CD4-positive, alpha-beta T cell treated with Interleukin-12 subunit alpha and Interleukin-12 subunit beta, for 1 hour (primary cell): ENCODE measurements at regions not wholly inside any gene's neighbourhood (a gene's known extent, or its start where the extent isn't known, plus 50 kb on each side); places are given as distances from the start of the nearest gene placed in this dataset.

Experiments
- DNase-seq: peaks from one replicate; pipeline ENCODE4 v3.0.0-alpha.2; 2020

GRCh38 chr1:39085174-39085573 is 59.0 kb downstream of the NDUFS5 start:
- no peak for DNase-seq

- DNase-seq = no peak
Measured at GRCh38 chr1:39086386-39086785, 60.2 kb downstream of the NDUFS5 start.

- no peak for DNase-seq
Measured at GRCh38 chr1:39086865-39087409, 60.8 kb downstream of the NDUFS5 start.

GRCh38 chr1:39087435-39087834 is 61.3 kb downstream of the NDUFS5 start:
- no peak for DNase-seq

DNA sequence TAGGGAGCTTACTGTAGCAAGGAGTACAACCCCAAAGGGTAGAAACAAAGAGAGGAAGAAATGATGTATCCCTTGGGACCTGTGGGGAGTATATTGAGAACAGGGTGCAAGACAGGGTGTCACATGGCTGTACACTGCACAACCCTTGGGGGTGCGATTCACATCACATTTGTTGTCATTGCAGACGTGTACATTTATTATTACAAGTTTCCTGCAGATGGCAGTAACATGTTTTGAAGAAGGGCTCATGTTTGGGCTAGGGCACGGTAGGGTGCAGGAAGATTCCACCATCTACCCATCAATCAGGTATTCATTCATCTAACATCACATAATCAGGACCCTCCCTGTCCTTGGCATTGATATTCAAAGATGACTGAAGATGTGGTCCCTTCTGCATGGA is 62.5 kb downstream of the NDUFS5 start:
- no peak for DNase-seq

DNA sequence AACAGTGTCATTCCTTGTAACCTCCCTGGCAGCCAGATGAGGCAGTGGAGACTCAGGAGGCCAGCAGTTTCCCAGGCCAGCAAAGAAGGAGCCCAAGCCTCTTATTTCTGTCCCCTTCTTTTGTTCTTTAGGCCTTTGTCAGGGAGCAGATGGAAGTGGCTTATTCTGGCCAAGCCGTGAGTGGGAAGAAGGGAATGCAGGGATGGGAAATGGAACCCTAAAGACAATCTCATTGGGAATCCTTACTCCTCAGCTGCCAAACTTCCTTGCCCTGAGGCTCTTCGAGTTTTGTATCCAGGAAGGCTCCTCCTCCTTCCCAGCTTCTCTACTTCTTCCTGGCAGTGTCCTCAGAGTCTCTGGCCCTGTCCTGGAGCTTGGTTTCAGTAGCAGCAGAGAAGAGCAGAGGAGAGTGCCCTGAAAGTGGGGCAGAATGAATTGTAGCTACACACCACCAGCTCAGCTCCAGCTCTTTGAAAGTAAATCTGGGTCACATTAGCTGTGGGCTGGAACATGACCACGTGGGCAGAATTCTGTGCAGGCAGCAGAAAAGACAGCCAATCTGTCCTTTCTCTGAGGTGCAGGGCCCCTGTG is 63.9 kb downstream of the NDUFS5 start:
- DNase-seq = no peak

DNA sequence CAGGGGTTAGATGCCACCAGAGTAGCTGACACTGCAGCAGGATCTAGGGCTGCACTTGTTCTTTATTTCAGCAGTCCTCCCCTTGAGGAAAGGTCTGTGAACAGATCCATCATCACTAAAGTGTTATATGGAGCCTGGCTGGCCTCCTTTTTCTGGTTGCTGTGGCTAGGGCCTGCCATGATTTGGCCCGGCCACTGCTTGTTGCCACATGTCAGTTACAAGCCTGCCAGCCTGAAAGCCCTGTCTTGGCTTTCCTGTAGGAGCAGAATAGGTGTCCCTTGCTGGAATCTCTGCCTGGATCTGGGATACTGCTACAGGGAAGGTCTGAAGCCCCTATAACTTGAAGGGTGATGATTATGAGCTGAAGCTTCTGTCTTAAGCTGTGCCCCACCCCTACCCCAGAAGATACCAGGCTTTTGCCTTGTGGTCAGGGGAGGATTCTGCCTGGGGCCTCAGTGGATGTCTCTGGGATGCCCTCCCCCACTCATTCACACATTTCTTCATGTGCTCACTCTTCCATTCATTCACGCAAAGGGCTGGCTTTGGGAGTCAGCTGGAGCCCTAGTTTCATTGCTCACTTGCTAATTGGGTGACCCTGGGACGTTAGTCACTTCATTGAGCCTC is 64.7 kb downstream of the NDUFS5 start:
- no peak for DNase-seq

GRCh38 chr1:39091845-39092645 is 65.9 kb downstream of the NDUFS5 start:
- DNase-seq = peak; percentile 64

DNA sequence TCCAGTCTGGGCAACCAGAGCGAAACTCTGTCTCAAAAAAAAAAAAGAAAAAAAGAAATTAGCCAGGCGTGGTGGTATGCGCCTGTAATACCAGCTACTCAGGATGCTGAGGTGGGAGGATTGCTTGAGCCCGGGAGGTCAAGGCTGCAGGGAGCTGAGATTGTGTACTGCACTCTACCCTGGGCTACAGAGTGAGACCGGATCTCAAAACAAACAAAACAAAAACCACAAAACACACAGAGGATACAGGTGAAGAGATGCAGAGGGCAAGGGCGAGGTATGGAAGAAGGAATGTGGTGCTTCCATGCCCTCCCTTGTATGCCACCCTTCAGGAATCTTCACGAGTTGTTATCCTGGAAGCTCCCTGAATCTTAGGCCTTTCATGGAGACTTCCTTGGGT is 68.5 kb downstream of the NDUFS5 start:
- DNase-seq = no peak

DNA sequence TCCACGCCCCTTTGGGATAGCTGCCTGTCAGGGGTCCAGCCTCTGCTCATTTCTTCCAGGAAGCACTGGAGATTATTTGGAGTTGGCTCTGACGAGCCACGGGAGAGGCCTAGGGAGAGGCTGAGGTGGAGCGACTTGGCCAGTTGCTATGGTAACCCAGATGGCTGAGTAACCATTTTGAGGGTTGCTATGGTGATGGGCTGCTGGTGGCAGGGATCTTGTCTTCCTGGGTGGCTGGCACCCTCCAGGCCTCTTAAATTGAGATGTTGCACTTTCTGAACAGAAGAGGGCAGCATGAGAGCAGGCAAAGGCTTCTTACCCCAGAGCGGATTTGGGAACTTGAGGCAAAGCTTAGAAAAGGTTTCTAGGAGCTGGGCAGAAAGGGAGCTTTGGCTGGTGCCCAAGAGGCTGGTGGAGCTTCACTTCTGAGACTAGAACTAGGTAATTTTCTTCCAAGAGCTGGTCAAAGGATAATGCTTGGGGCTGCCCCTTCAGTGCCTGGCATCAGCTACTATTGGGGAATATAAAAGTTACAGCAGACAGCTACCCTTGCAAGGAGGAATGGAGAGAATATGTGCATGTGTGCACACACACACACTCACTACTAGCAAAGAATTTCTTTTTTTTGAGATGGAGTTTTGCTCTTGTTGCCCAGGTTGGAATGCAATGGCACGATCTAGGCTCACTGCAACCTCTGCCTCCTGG is 72.5 kb downstream of the NDUFS5 start:
- peak; percentile 85 for DNase-seq

GRCh38 chr1:39102537-39103327 is 76.6 kb downstream of the NDUFS5 start:
- peak; percentile 60 for DNase-seq

DNA sequence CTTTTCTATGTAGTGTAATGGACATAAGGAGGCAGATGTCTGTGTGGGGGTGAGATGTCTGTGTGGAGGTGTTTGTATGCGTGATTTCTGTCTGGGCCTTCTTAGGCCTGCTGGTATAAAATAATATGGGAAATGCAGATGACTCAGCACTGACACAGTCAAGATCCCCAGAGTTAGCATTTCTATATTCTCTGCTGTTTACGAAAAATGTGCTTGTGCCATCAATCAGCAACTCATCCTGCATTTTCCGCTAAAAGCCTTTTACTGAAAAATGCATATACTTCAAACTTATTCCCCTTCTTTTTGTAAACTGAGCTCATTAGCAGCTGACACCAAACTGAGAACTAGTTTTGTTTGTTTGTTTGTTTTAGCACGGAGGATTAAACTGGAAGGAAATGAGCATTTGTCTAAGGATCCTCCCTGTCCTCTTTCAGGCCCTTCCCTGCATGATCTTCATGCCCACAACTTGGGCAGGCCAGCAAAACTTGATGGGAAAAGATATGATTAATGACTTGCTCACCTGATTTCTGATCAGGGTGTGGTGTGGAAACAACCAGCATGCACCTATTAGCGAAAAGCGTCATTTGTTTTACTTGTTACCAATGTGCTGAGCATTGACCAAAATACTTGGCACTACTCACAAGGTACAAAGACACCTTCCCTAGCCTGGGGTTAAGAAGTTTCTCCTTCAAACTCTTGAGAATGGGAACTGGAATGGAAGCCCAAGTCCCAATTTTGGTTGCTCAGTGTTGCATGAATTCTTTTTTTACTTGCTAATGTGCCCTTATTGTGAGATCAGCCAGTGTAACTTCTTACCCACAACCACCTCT is 77.4 kb downstream of the NDUFS5 start:
- no peak for DNase-seq

DNA sequence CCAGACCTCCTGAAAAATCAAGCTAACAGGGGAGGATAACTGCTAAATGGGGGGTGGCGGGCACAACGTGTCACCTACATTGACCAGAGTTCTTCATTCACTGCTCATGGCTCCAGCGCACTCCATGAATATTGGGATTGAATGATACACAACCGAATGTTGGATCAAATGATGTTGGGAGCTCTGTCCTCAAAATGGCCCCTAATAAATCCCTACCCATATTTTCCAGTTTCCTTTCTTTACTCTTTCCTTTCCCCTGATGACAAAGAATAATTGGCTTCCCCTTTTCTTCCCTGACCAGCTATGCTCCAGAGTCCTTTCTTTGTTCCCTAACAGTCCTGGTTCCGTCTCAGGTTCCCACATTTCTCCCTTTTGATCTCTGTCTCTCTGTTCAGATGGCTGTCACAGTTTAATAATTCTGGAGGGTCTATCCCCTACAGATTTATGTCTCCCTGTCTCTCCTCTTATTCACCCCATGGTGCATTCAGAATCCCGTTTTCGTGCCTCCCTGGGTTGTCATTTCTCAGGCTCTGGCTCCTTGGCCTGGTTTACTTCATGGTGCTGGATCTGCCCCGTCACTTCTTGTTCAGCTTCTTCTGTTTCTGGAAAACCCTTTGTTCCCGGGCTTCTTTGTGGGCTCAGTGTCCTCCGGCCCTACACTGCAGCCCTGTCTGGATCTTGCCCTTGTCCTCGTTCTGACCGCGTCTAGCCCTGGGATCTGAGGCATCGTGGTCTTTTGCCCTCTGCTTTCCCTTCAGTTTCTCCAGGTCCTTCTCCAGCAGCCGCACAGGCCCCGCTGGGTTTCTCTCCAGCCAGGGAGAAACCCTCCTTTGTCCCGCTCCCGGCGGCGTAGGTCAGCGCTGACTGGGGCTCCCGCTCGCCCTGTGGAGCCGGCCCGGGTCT is 78.3 kb downstream of the NDUFS5 start:
- no peak for DNase-seq

DNA sequence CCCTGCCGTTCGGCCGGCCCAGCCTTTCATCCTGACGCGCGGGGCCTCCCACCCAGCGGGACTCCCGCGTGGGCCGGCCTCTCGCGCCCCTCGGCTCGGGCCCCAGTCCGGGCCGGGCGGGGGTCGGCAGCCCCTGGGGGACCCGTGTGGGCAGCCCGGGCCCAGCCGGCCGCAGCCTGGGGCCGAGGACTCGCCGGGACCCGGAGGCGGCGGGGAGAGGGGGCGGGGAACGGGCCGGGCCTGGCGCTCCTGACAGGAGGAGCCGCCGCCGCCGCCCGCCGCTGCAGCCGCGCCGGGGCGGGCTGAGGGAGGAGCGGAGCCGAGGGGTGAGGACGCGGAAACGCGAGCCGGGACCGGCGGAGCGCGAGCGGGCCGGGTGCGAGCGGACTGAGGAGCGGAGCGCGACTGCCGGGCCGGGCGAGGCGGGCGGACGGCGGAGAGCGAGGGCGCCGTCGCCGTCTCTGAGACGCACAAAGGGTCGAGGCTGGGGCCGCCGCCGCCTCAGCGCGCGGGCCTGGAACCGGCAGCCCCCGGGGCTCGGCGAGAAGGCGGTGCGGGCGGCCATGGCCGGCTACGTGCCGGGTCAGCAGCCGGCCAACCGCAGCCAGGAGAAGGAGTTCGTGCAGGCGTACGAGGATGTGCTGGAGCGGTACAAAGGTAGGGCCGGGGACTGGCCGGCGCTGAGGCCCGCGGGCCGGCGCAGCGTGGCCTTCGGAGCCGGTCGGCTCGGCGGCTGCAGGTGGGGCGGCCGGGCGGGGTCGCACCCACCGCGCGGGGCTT is 79.1 kb downstream of the NDUFS5 start:
- DNase-seq = peak; percentile 67

DNA sequence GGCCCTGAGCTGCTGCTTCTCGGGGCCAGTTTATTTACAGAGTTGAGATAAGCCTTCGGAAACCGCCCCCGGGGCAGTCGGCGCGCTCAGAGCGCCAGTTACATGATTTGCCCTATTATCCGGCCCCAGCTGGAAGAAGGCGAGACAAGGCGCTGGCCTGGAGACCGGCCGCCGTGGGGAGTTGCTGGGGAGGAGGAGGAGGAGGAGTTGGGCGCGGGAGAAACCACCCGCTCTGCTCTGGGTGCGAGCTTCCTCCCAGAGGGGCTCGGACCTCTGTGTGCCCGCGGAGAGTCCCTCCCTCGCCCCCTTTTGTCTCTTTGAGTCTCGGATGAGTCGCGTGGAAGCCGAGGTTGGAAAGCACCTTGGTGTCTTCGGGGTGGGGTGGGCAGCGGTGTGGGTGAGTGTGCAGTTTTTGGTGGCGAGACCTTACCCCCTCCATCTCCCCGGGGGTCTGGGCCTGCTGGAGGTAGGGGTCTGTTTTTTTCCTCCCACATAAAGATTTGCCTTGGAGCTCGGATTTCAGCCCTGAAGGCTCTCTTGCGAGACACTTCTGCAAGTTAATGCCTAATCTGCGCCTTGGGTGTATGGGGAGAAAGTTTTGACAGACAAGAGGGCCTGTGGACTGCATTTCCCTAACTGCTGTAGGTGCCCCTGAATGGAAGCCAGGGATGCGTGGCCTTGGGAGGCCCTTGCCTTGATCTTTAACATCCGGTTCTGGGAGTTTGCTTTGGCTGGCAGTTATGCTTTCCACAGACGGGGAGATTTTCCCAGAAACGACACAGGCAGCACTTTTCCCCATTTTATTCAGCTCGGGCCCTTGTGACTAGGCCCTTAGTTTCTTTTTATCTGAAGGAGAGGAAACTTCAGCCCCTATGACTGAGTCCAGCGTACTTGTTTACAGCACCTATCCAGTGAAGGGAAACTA is 80.0 kb downstream of the NDUFS5 start:
- peak; percentile 31 for DNase-seq

DNA sequence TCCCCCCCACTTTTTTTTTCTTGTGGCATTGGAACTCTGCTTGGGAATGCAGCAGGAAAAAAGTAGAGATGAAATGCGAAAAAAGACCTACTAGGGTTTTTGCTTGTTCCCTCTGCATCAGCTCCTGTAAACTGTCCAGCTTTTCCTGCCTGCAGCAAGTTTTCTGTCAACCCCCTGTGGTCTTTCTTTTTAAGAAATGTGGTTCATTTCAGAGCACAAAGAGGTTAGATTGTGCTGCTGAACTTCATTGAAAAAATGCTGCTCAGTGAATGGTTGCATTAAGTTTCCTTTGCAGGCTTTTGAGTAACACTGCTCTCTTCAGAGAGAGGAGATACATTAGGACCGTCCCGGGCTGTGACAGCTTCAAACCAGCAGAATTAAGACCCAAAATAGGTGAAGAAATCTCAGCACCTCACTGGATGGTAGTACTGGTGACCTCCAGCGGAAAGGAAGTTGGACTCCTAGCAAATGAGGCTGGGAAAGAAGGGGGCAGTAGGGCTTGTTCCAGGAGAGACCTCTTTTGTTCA is 80.7 kb downstream of the NDUFS5 start:
- DNase-seq = no peak

GRCh38 chr1:39107341-39108290 is 81.5 kb downstream of the NDUFS5 start:
- DNase-seq = no peak
